ENCODE measurements at regions not wholly inside any gene's neighbourhood (a gene's known extent, or its start where the extent isn't known, plus 50 kb on each side); places are given as distances from the start of the nearest gene placed in this dataset.

GRCh38 chr2:220057916-220058315 lies 430.5 kb downstream of the SLC4A3 start:
- TF ChIP-seq, protein P1, sequence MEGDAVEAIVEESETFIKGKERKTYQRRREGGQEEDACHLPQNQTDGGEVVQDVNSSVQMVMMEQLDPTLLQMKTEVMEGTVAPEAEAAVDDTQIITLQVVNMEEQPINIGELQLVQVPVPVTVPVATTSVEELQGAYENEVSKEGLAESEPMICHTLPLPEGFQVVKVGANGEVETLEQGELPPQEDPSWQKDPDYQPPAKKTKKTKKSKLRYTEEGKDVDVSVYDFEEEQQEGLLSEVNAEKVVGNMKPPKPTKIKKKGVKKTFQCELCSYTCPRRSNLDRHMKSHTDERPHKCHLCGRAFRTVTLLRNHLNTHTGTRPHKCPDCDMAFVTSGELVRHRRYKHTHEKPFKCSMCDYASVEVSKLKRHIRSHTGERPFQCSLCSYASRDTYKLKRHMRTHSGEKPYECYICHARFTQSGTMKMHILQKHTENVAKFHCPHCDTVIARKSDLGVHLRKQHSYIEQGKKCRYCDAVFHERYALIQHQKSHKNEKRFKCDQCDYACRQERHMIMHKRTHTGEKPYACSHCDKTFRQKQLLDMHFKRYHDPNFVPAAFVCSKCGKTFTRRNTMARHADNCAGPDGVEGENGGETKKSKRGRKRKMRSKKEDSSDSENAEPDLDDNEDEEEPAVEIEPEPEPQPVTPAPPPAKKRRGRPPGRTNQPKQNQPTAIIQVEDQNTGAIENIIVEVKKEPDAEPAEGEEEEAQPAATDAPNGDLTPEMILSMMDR (conservative IDR thresholded peaks at IDR 0.05; ENCODE audit: low read depth, low read length): no peak

GRCh38 chr2:220064111-220065030 lies 436.9 kb downstream of the SLC4A3 start:
- H3K4me3 ChIP-seq (ENCODE audit: low read length): no peak overlapping the region
- DNase-seq (ENCODE audit: low read depth): no peak
- TF ChIP-seq, protein P1 (conservative IDR thresholded peaks at IDR 0.05; ENCODE audit: low read depth, low read length): no peak

More at GRCh38 chr2:220057916-220058315, 430.5 kb downstream of the SLC4A3 start:
- no peak for DNase-seq (ENCODE audit: low read depth)
- H3K4me3 ChIP-seq (ENCODE audit: low read length): no peak overlapping the region

GRCh38 chr2:220065581-220065980 lies 438.2 kb downstream of the SLC4A3 start:
- H3K4me3 ChIP-seq (ENCODE audit: low read length): no peak overlapping the region
- TF ChIP-seq, protein P1 (conservative IDR thresholded peaks at IDR 0.05; ENCODE audit: low read depth, low read length): no peak
- no peak for DNase-seq (ENCODE audit: low read depth)

DNA sequence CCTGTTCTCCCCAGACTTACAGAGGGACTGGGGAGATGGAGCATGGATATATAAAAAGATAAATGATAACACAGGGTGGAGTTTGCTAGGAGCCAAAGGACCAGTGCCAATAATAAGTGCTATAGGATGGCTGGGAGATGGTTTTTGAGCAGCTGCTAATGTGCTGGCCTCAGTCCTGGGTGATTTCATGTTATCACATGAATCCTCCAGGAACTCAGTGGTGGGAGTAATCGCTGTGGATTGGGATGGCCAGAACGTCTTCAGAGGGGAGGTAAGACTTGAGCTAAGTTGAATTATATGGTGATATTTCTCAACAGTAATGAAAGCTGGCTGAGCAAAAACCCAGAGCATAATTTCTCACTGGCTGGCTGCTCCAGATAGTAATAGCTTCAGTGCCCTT lies 441.4 kb downstream of the SLC4A3 start:
- no peak overlapping the region for H3K4me3 ChIP-seq (ENCODE audit: low read length)
- DNase-seq (ENCODE audit: low read depth): no peak
- TF ChIP-seq, protein P1 (conservative IDR thresholded peaks at IDR 0.05; ENCODE audit: low read depth, low read length): no peak

- TF ChIP-seq, protein P1 (conservative IDR thresholded peaks at IDR 0.05; ENCODE audit: low read depth, low read length): no peak
- no peak overlapping the region for H3K4me3 ChIP-seq (ENCODE audit: low read length)
- DNase-seq (ENCODE audit: low read depth): no peak
Measured at GRCh38 chr2:220070349-220070748, 442.9 kb downstream of the SLC4A3 start.

DNA sequence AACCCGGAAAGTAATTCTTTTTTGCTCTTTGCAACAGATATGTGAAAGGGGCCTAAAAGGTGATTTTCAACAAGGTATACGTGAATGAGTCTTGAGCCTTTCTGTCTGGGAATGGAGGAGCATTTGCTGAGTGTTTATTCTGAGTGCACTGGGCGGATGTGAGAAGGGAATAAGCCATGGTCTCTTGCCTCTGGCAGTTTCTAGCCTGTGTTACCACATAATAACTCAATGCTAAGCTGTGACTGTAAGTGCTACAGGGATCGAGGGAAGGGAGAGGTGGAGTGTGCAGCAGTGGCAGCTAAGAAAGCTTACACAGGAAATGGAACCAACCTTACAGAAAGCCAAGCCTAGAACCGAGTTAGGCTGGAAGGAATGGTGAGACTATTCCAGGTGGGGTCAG lies 444.3 kb downstream of the SLC4A3 start:
- TF ChIP-seq, protein P1 (conservative IDR thresholded peaks at IDR 0.05; ENCODE audit: low read depth, low read length): no peak
- DNase-seq (ENCODE audit: low read depth): no peak
- no peak overlapping the region for H3K4me3 ChIP-seq (ENCODE audit: low read length)
